ENCODE measurements at regions not wholly inside any gene's neighbourhood (a gene's known extent, or its start where the extent isn't known, plus 50 kb on each side); places are given as distances from the start of the nearest gene placed in this dataset.
"Not testable (repeated sequence)": the region's sequence is repeated elsewhere in the genome, so short reads cannot be mapped to it uniquely, and the experiment has no call there.

GRCh38 chr13:64684685-64685431 is 2545.3 kb downstream of the PCDH9 start:
- DNase-seq = no peak

- DNase-seq = no peak
These were observed 2546.0 kb downstream of the PCDH9 start for GRCh38 chr13:64684108-64684507.

GRCh38 chr13:64680739-64681138 is 2549.4 kb downstream of the PCDH9 start:
- DNase-seq = no peak

- DNase-seq = no peak
These were observed 2554.8 kb downstream of the PCDH9 start for GRCh38 chr13:64675255-64675892.

GRCh38 chr13:64674126-64674525 is 2556.0 kb downstream of the PCDH9 start:
- no peak for DNase-seq

GRCh38 chr13:64672751-64673150 is 2557.4 kb downstream of the PCDH9 start:
- no peak for DNase-seq

DNA sequence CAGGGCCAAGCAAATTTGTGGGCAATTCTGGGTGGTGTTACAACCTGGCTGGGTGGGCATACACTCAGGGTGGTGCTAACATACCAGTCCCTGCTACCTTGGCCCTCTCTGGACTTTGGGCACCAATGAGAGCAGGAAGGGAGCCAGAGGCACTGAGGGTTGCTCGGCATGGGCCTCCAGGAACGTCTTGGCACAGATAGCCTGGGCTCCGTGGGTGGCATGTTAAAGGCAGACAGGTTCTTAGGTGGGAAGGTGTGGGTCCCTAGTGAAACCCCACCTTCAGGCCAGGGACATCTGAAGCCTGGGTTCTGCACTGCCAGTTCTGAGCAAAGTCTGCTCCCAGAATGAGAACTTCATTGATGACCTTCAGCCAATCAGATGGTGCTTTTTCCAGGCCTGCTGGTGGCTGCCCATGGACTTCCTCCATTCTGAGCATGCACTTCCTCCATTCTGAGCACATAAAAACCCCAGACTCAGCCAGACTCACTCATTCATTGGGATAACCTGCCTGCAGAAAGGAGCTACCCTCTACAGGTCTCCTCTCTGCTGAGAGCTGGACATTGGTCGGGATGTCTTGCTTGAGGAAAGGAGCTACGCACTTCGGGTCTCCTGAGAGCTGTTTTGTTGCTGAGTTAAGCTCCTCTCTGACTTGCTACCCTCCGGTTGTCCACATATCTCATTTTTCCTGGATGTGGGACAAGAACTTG is 2567.1 kb downstream of the PCDH9 start:
- no peak for DNase-seq

- DNase-seq = no peak
These were observed 2581.8 kb downstream of the PCDH9 start for GRCh38 chr13:64648293-64648692.

- no peak for DNase-seq
These were observed 2587.1 kb downstream of the PCDH9 start for GRCh38 chr13:64643066-64643465.

- no peak for DNase-seq
These were observed 2590.1 kb downstream of the PCDH9 start for GRCh38 chr13:64640002-64640401.

DNA sequence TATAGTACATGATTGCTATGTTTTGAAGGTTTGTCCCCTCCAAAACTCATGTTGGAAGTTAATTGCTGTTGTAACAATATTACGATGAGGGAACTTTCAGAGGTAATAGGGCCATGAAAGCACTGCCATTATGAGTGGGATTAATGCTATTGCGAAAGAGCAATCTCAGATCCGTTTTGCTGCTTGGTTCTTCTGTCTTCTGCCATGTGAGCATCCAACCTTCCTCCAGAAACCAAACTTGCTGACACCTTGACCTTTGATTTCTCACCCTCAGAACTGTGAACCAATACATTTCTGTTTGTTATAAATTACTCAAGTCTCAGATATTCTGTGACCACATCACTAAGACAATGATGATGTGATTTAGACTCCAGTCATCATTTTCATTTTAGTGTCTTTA is 2590.9 kb downstream of the PCDH9 start:
- DNase-seq = no peak

GRCh38 chr13:64633948-64634347 is 2596.2 kb downstream of the PCDH9 start:
- no peak for DNase-seq

GRCh38 chr13:64627654-64628053 is 2602.5 kb downstream of the PCDH9 start:
- DNase-seq = no peak

DNA sequence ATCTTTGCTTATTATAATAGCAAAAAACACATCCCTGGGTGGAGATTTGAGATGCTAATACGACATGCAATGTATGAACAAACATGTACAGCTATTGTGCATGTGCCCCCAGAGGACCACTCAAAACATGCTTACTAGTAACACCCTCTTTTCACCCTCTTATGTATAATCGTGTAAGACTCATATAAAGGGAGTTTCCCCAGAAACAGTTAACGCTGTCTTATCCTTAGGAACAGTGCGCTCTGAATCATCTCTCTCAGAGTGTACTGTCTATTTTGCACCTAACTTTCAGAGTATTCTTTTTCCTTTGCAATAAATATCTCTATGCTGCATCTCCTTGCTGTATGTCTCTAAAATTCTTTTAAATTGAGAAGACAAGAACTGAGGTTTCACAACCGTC is 2604.0 kb downstream of the PCDH9 start:
- DNase-seq = no peak

DNA sequence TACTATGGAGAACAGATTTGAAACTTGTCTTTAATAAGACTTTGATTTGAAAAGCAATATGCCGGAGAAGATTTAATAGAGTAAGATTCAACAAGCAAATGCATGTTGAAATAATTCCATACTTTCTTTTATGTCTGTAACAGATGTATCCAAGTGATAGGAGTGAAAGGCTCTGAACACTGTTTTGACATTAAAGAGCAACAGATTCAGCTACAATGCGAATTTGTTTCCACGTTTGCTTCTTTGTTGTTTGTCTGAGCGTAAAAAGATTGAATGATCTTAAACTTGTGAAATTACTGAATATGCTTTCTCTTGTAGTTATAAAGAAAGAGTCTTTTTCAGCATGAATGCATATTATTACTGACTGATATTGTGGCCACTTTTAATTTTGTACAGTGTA is 2612.9 kb downstream of the PCDH9 start:
- DNase-seq = no peak

DNA sequence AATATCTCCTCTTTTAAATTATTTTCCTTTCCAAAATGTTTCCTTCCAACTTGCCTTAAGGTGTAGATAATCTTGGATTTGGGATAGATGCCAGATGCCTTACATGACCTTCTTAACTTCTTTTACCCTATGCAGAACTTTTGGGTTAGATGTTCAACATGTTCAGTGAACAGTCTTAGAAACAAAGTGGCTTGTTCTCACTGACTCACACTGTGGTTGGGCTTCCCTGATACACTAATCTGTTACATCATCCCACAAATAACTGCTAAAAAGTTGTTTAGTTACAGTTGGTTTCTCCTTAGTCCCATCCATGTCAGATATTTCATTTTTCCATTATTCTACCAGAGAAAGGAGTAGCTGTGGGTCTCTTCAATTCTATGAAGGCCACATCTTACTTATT is 2638.2 kb downstream of the PCDH9 start:
- DNase-seq = no peak

DNA sequence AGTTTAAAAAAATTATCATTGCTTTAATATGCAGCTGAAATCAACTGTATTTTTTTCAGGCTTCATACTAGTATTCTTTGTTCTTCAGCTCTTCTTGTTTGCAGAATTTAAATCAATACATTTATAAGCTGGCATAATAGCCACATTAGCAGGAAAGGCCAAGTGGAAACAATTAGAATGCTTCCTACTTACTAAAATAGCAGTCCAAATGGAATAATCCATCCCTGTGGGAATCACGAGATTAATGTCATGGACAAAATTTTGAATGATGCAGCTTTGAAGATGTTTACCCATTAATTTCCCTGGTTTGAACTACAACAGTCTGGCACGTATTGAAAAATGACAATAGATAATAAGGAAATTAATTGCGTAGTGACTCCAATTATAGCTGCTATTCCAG is 2650.8 kb downstream of the PCDH9 start:
- DNase-seq = no peak

DNA sequence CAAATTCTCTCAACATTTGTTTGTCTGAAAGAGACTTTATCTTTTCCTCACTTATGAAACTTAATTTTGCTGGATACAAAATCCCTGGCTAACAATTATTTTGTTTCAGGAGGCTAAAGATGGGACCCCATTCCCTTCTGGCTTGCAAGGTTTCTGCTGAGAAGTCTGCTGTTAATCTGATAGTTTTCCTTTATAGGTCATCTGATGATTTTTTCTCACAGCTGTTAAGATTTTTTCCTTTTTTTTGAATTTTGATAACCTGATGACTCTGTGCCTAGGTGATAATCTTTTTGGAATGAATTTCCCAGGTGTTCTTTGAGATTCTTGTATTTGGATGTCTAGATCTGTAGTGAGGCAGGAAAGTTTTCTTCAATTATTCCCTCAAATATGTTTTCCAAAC is 2661.4 kb downstream of the PCDH9 start:
- no peak for DNase-seq

- DNase-seq = not testable (repeated sequence)
These were observed 2672.1 kb downstream of the PCDH9 start for GRCh38 chr13:64558031-64558430.

DNA sequence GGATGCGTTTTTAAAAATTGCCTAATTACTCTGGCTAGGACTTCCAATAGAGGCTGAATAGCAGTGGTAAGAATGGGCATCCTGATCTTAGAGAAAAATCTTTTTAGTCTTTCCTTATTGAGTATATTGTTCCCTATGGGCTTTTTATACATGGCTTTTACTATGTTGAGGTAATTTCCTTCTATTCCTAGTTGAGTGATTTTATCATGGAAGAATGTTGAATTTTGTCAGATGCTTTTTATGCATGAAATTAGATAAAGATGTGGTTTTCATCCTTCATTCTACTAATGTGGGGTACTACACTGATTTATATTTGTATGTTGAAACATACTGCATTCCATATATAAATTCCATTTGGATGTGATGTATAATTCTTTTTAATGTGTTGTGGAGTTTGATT is 2673.8 kb downstream of the PCDH9 start:
- no peak for DNase-seq

- no peak for DNase-seq
These were observed 2676.6 kb downstream of the PCDH9 start for GRCh38 chr13:64553411-64554129.

- DNase-seq = no peak
These were observed 2678.4 kb downstream of the PCDH9 start for GRCh38 chr13:64551755-64552154.
